Gastrocnemius medialis (tissue), 4 donors: ENCODE measurements at regions not wholly inside any gene's neighbourhood (a gene's known extent, or its start where the extent isn't known, plus 50 kb on each side); places are given as distances from the start of the nearest gene placed in this dataset.

Experiments
- ATAC-seq, 2 donors: fragments of 150-250 bp; one replicate each; pipeline ENCODE4 v1.9.1; 2016
- DNase-seq, 2 donors: peaks; one replicate each; pipeline ENCODE4 v3.0.0-alpha.2; 2019
- H3K27ac ChIP-seq, 4 donors: fragments of 200-600 bp; sonication (generic); 1 replicate in 1 of 4; 2 replicates in 3 of 4; pipeline ENCODE4 v1.5.1; 2016 to 2018; ENCODE audit warnings: mild to moderate bottlenecking in 2 of 4, moderate library complexity in 1 of 4
- H3K27me3 ChIP-seq, 3 donors: fragments of 200-600 bp; sonication (generic) in 2 of 3; 1 replicate in 1 of 3; 2 replicates in 2 of 3; pipeline versions ENCODE4 v1.5.1 to v1.6.0; 2016 to 2019; ENCODE audit warnings: mild to moderate bottlenecking in 1 of 3, moderate library complexity in 1 of 3
- H3K36me3 ChIP-seq, 2 donors: fragments of 200-600 bp; sonication (generic) in 1 of 2; one replicate each; pipeline ENCODE4 v1.5.1; 2017 to 2018
- H3K4me1 ChIP-seq, 2 donors: fragments of 200-600 bp; sonication (generic) in 1 of 2; one replicate each; pipeline ENCODE4 v1.5.1; 2016 to 2017; ENCODE audit warnings: mild to moderate bottlenecking in 2 of 2
- H3K4me3 ChIP-seq, 4 donors: fragments of 200-600 bp; sonication (generic) in 3 of 4; 1 replicate in 1 of 4; 2 replicates in 3 of 4; pipeline ENCODE4 v1.5.1; 2016 to 2019; ENCODE audit warnings: mild to moderate bottlenecking in 2 of 4
- H3K9me3 ChIP-seq, 3 donors: fragments of 200-600 bp; sonication (generic) in 2 of 3; 1 replicate in 1 of 3; 2 replicates in 2 of 3; pipeline ENCODE4 v1.5.1; 2016 to 2019
- POLR2A ChIP-seq, 2 donors: fragments of 450-650 bp; IDR thresholded peaks; one replicate each; pipeline ENCODE4 v1.6.1; 2017; ENCODE audit warnings: antibody characterized with exemption in 2 of 2, mild to moderate bottlenecking in 2 of 2, moderate library complexity in 2 of 2
- in situ Hi-C, 4 donors: fragments of 200-750 bp; cut with MboI; loops; one replicate each; pipeline versions ENCODE4 v1.15.0 to v1.8.0; 2017; ENCODE audit warnings: low sequenced_read_pairs in 4 of 4
- intact Hi-C: fragments of 100-400 bp; cut with DNase I; formaldehyde crosslinking; loops from one replicate; pipeline ENCODE4 v1.15.1; 2023; ENCODE audit warnings: low total_unique reads
- TF ChIP-seq, protein P1 (sequence below), 5 experiments: fragments of 450-650 bp in 3 of 5; fragments of 200-600 bp in 2 of 5; sonication (generic) in 2 of 5; IDR thresholded peaks in 4 of 5; conservative IDR thresholded peaks in 1 of 5; 1 replicate in 4 of 5; 2 replicates in 1 of 5; pipeline ENCODE4 v1.5.1; 2016 to 2019; ENCODE audit warnings: antibody characterized with exemption in 5 of 5, mild to moderate bottlenecking in 3 of 5, moderate library complexity in 3 of 5

DNA sequence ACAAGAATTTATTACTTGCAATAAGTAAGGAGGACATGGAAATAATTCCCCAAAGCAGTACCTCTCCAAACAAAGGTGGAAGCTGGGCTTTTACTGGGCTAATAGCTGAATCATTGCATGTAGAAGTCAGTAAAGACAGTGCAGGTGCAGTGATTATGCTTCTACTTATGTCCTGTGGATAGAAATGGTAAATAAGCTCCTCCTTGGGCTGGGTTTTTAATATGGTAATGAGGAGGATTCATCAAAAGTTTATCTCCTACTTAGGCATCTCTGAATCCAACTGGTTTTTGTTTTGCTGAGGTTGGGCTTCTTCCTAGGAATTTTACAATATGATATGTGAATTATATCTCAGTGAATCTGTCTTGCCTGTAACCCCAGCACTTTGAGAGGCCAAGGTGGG is 297.4 kb upstream of the MC4R start:
- Histone ChIP-seq H3K27ac (no peak overlapping the region), H3K9me3 (no peaks in the 10 kb centered on the region), H3K4me1 (no peaks in the 10 kb centered on the region), H3K4me3 (no peak overlapping the region), H3K36me3 (no peaks in the 10 kb centered on the region), H3K27me3 (no peaks in the 10 kb centered on the region)
- TF ChIP-seq, protein P1, sequence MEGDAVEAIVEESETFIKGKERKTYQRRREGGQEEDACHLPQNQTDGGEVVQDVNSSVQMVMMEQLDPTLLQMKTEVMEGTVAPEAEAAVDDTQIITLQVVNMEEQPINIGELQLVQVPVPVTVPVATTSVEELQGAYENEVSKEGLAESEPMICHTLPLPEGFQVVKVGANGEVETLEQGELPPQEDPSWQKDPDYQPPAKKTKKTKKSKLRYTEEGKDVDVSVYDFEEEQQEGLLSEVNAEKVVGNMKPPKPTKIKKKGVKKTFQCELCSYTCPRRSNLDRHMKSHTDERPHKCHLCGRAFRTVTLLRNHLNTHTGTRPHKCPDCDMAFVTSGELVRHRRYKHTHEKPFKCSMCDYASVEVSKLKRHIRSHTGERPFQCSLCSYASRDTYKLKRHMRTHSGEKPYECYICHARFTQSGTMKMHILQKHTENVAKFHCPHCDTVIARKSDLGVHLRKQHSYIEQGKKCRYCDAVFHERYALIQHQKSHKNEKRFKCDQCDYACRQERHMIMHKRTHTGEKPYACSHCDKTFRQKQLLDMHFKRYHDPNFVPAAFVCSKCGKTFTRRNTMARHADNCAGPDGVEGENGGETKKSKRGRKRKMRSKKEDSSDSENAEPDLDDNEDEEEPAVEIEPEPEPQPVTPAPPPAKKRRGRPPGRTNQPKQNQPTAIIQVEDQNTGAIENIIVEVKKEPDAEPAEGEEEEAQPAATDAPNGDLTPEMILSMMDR (IDR thresholded peaks at IDR 0.05 in 4 of 5, conservative IDR thresholded peaks at IDR 0.05 in 1 of 5): no peak
- no peak for TF ChIP-seq POLR2A (IDR thresholded peaks at IDR 0.05)
- no peak for ATAC-seq
- no peak for DNase-seq
- intact Hi-C loops (no loop called here), in situ Hi-C loops (no loop called here)

DNA sequence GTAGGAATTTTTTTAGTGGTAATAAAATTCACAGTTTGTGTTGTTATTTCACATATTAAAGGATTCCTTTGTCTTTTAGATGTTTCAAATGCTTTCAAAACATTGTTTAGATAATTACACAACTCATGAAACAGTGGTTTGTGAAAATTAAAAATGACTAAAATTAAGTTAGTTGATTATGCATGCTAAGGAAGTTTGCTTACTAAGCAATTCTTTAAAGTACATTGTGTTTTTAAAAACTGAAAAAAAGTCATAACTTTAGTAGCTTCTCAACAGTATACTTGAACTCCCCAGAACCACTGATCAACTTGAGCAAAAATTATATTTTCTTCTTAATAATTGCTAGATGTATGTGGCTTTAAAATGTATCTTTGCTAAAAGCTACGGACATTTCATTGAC is 298.4 kb upstream of the MC4R start:
- no peak overlapping the region for H3K27ac ChIP-seq
- DNase-seq: no peak
- H3K4me3 ChIP-seq: no peak overlapping the region
- intact Hi-C loops (no loop called here), in situ Hi-C loops (no loop called here)
- TF ChIP-seq, protein P1 (IDR thresholded peaks at IDR 0.05 in 4 of 5, conservative IDR thresholded peaks at IDR 0.05 in 1 of 5): no peak
- no peak for TF ChIP-seq POLR2A (IDR thresholded peaks at IDR 0.05)
- H3K9me3 ChIP-seq: no peaks in the 10 kb centered on the region
- no peaks in the 10 kb centered on the region for H3K4me1 ChIP-seq
- no peaks in the 10 kb centered on the region for H3K36me3 ChIP-seq
- no peak for ATAC-seq
- H3K27me3 ChIP-seq: no peaks in the 10 kb centered on the region

GRCh38 chr18:60675126-60675525 is 302.6 kb upstream of the MC4R start:
- H3K27me3 ChIP-seq: no peaks in the 10 kb centered on the region
- no peak overlapping the region for H3K4me3 ChIP-seq
- DNase-seq: no peak
- ATAC-seq: no peak
- in situ Hi-C loops (no loop called here), intact Hi-C loops (no loop called here)
- H3K9me3 ChIP-seq: no peaks in the 10 kb centered on the region
- TF ChIP-seq, protein P1 (IDR thresholded peaks at IDR 0.05 in 4 of 5, conservative IDR thresholded peaks at IDR 0.05 in 1 of 5): no peak
- TF ChIP-seq POLR2A (IDR thresholded peaks at IDR 0.05): no peak
- no peaks in the 10 kb centered on the region for H3K36me3 ChIP-seq
- no peaks in the 10 kb centered on the region for H3K4me1 ChIP-seq
- H3K27ac ChIP-seq: no peak overlapping the region

DNA sequence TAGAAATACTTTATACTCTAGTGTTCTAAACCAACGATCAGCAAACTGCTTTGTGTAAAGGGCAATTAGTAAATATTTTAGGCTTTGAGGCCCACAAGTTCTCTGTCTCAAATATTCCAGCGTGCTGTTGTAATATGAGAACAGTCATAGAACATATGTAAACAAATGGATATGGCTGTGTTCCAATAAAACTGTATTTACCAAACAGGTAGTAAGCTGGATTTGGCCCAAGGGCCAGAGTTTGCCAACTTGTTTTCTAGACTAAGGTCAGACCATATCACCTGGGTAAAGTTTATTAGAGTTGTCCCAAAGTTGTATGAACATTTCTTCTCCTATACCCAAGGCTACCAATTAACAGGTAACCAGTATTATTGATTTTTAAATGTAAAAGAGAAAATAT is 303.2 kb upstream of the MC4R start:
- in situ Hi-C loops (no loop called here), intact Hi-C loops (no loop called here)
- DNase-seq (no peak), ATAC-seq (no peak)
- H3K27ac ChIP-seq: no peak overlapping the region
- TF ChIP-seq POLR2A (IDR thresholded peaks at IDR 0.05): no peak
- TF ChIP-seq, protein P1 (IDR thresholded peaks at IDR 0.05 in 4 of 5, conservative IDR thresholded peaks at IDR 0.05 in 1 of 5): no peak
- H3K4me1 ChIP-seq: no peaks in the 10 kb centered on the region
- H3K27me3 ChIP-seq: no peaks in the 10 kb centered on the region
- no peak overlapping the region for H3K4me3 ChIP-seq
- no peaks in the 10 kb centered on the region for H3K9me3 ChIP-seq
- H3K36me3 ChIP-seq: no peaks in the 10 kb centered on the region

- in situ Hi-C loops (no loop called here), intact Hi-C loops (no loop called here)
- Histone ChIP-seq H3K27me3 (no peaks in the 10 kb centered on the region), H3K4me3 (no peak overlapping the region), H3K9me3 (no peaks in the 10 kb centered on the region), H3K36me3 (no peaks in the 10 kb centered on the region), H3K27ac (no peak overlapping the region), H3K4me1 (no peaks in the 10 kb centered on the region)
- DNase-seq: no peak
- TF ChIP-seq, protein P1 (IDR thresholded peaks at IDR 0.05 in 4 of 5, conservative IDR thresholded peaks at IDR 0.05 in 1 of 5): no peak
- TF ChIP-seq POLR2A (IDR thresholded peaks at IDR 0.05): no peak
- no peak for ATAC-seq
These were observed 304.2 kb upstream of the MC4R start for GRCh38 chr18:60676815-60677214.
